ENCODE measurements at regions not wholly inside any gene's neighbourhood (a gene's known extent, or its start where the extent isn't known, plus 50 kb on each side); places are given as distances from the start of the nearest gene placed in this dataset.

DNA sequence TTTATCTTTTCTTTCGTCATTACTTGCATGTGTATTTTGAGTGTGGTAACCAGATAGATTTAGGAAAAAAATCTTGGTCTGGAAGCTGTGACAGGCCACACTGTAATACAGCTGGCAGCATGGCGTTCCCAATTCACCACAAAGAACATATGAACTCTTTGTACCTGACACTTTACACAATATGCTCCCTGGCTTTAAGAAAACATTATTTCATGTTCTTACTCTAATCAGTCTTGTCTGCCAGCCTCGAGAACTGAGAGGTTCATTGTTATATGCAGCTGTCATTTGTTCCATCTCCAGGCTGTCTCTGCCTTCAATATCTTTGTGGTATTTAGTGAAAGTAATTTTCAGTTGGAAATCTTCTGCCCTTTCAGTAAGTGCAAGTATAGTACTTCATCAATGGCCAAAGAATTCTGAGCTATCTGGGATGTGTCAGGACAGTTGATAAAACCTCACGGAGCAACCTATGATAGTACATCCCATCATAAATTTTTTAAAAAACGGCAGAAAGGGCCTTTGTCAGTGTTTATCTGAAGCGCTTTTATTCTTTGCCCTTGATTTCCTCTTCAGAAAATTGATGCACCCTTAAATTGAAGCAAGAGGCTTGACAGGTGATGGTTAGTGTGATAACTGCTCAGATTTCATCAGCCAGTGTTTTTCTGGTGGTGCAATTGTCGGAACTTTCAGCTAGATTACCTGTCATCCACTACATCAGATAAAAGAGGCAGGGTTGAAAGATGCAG lies 146.3 kb upstream of the SP8 start:
- TF ChIP-seq POU2F2 (IDR thresholded peaks at IDR 0.05; ENCODE audit: low read depth, low read length) (no peak), POLR2A (IDR thresholded peaks at IDR 0.05; ENCODE audit: low read depth, low read length) (no peak), POLR2AphosphoS5 (IDR thresholded peaks at IDR 0.05; ENCODE audit: low read depth, low read length) (no peak), SPI1 (IDR thresholded peaks at IDR 0.05; ENCODE audit: low read depth, low read length) (no peak), TAF1 (IDR thresholded peaks at IDR 0.05; ENCODE audit: low read depth, low read length) (no peak), PAX5 (IDR thresholded peaks at IDR 0.05; ENCODE audit: insufficient read depth, low read length, severe bottlenecking) (no peak)

Data from GM12891 (cell line).